Lower leg skin (tissue), 3 donors: ENCODE measurements at regions not wholly inside any gene's neighbourhood (a gene's known extent, or its start where the extent isn't known, plus 50 kb on each side); places are given as distances from the start of the nearest gene placed in this dataset.

Source experiments
- POLR2A ChIP-seq, 2 donors: fragments of 450-650 bp; IDR thresholded peaks; one replicate each; pipeline ENCODE4 v1.6.1; 2016 to 2017; ENCODE audit warnings: antibody characterized with exemption in 2 of 2, mild to moderate bottlenecking in 1 of 2, moderate library complexity in 1 of 2
- TF ChIP-seq, protein P1 (sequence below), 3 donors: fragments of 450-650 bp; IDR thresholded peaks; one replicate each; pipeline ENCODE4 v1.5.1; 2016; ENCODE audit warnings: antibody characterized with exemption in 3 of 3, mild to moderate bottlenecking in 3 of 3, moderate library complexity in 2 of 3

DNA sequence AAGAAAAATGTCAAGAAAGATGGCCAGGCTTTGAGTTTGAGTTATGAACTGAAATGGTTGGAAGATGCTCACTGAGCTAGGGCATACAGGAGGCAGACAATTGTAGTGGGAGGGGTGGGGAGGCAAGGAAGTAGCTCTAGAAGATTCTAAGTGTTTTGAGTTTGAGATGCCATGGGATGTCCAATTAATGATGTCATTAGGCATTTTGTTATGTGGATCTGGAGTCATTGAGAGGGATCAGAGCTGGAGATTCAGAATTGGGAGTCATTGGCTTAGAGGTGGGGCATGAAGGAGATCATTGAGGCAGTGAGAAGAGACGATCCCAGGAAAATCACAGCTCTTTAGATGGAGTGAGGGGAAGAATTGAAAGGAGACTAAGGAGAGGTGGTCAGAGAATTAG is 111.5 kb upstream of the ZNF618 start:
- TF ChIP-seq, protein P1, sequence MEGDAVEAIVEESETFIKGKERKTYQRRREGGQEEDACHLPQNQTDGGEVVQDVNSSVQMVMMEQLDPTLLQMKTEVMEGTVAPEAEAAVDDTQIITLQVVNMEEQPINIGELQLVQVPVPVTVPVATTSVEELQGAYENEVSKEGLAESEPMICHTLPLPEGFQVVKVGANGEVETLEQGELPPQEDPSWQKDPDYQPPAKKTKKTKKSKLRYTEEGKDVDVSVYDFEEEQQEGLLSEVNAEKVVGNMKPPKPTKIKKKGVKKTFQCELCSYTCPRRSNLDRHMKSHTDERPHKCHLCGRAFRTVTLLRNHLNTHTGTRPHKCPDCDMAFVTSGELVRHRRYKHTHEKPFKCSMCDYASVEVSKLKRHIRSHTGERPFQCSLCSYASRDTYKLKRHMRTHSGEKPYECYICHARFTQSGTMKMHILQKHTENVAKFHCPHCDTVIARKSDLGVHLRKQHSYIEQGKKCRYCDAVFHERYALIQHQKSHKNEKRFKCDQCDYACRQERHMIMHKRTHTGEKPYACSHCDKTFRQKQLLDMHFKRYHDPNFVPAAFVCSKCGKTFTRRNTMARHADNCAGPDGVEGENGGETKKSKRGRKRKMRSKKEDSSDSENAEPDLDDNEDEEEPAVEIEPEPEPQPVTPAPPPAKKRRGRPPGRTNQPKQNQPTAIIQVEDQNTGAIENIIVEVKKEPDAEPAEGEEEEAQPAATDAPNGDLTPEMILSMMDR (IDR thresholded peaks at IDR 0.05) = no peak
- TF ChIP-seq POLR2A (IDR thresholded peaks at IDR 0.05) = no peak
